ENCODE measurements at regions not wholly inside any gene's neighbourhood (a gene's known extent, or its start where the extent isn't known, plus 50 kb on each side); places are given as distances from the start of the nearest gene placed in this dataset.
"Not testable (repeated sequence)": the region's sequence is repeated elsewhere in the genome, so short reads cannot be mapped to it uniquely, and the experiment has no call there.

DNA sequence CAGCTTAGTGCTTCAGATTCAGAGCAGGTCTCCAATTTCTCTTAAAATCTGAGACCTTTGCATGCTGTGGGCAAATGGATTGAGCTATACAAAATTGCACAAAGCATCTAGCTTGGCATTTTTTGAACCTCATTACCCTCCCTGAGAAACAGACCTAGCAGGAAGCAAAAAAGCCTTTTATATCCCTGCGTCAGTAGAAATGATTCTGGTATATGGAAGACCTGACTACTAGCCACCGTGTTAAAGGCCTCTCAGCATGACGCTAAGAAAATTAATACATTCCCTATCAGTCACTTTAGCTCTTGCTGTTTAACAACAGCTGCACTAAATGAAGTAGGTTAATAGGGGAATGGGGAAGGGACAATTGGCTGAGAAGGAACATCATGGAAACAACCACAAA, 110.7 kb upstream of the SMLR1 start:
- DNase-seq (ENCODE audit: low read depth) = no peak

DNA sequence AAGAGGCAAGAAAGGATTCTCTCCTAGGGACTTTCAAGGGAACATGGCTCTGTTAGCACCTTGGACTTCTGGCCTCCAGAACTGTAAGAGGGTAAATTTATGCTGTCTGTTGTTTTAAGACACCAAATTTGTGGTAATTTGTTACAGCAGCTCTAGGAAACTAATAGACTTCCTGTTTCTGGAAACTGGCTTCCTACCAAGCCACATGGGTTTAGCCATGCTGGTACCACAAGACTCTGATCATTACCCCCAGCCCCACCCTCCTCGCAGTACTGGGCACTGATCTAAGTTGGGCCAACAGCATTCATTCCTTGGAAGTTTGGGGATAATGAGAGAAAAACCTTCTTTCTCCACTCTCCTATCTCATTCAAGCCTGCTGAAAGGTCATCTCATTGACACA, 109.5 kb upstream of the SMLR1 start:
- no peak for DNase-seq (ENCODE audit: low read depth)

DNA sequence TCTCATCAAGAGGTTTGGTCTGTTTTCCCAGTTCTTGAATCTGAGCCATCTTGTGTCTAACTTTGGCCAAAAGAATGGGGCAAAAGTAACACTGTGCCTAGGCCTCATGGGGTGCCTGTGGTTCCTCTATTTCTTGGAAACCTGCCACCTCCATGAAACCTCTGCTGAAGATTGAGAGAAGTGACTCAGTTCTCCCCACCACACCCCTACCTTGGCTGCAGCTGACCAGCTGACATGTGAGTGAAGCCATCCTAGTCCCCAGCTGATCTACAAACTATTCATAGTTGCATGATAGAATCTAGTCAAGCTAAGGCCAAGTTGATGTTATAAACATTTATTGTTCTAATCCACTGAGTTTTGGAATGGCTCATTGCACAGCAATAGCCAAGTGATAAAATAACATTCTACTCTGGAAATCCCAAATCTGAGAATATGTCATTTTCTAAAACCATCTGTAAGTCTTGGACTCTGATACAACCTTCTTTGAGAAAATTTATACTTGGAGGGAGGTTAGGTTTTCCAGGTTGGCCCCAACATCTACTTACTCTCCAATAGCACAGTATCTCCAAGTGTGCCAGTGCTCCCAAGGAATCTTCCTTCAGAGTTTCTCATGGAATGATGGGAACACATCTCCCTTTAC, 107.0 kb upstream of the SMLR1 start:
- DNase-seq (ENCODE audit: low read depth) = no peak

DNA sequence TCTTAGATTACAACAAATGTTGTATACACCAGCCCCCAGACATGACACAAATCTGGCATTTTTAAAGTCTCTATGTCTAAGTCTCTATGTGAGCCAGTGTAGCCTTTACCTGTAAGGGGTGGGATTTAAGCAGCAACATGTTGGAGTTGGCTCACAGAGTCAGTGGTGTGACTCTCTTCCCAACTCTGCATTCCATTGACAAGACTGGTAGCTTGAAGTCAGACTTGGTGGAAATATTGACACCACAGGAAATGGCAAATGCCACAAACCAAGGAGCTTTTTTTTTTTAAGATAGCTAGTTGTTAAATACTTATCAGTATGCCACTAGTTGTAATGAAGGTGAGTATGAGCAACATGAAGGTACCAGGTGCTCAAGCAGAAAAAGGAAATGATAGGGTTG, 103.1 kb upstream of the SMLR1 start:
- no peak for DNase-seq (ENCODE audit: low read depth)

DNA sequence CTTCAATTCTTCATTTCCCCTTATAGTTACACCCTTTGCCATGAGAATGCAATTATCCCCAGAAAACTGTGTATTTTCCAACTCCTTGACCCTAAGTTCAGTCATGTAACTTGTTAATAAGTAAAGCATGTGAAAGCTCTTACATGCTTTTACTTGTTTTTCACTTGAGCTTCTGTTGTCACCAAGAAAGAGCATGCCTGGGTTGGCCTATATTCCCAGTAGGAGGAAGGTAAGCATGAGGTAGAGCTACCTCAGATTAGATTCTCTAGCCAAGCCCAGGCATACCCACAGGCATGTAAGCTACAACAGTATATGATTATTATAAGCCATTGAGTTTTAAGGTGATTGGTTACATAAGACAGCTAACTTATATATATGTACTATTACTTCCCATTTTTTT, 101.7 kb upstream of the SMLR1 start:
- no peak for DNase-seq (ENCODE audit: low read depth)

DNA sequence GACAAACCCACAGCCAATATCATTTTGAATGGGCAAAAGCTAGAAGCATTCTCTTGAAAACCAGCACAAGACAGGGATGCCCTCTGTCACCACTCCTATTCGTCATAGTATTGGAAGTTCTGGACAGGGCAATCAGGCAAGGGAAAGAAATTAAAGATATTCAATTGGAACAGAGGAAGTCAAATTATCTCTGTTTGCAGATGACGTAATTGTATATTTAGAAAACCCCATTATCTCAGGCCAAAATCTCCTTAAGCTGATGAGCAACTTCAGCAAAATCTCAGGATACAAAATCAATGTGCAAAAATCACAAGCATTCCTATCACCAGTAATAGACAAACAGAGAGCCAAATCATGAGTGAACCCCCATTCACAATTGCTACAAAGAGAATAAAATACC, 99.1 kb upstream of the SMLR1 start:
- DNase-seq (ENCODE audit: low read depth) = not testable (repeated sequence)

DNA sequence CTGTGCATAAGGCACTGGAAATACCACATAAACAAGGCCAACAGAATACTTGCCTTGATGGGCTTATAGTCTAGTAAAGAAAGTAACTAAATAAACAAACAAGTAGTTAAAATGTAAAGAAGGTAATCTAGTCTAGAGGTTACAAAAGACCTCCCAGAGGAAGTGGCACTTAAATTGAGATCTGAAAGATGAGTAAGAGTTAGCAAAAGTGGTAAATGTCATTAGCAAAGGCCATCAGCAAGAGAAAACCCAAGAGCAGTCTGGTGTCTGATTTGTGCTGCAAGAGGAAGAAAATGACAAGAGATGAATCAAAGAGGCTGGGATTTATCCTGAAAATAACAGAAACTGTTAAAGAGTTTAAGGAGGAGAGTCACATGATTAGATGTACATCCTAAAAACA, 96.6 kb upstream of the SMLR1 start:
- no peak for DNase-seq (ENCODE audit: low read depth)

DNA sequence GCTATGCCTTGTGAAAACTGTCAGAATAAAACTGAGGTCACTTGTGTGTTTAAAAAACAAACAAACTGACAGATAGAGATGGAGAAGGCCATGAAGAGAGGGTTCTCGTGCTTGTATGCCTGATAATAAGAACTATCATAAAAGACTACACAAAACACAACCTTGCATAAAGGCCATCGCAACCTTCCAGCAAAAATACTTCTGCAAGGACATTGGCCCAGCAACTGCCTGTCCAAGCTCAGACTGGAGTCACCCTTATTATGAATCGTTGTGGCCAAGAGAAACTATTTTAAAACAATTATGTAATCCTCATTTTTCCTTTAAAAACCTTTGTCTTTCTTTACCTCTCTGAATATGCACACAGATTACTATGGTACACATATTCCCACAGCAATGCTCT, 93.0 kb upstream of the SMLR1 start:
- DNase-seq (ENCODE audit: low read depth) = no peak

DNA sequence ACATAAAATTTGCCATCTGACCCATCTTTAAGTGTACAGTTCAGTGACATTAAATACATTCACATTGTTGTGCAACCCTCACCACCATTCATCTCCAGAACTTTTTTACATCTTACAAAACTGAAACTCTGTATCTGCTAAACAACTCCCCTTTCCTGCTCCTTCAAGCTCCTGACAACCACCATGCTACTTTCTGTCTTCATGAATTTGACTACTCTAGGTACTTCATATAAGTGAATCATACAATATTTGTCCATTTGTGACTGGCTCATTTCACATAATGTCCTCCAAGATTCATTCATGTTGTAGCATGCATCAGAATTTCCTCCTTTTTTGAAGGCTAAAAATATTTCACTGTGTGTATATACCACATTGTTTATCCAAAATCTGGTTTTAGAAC, 86.9 kb upstream of the SMLR1 start:
- no peak for DNase-seq (ENCODE audit: low read depth)

DNA sequence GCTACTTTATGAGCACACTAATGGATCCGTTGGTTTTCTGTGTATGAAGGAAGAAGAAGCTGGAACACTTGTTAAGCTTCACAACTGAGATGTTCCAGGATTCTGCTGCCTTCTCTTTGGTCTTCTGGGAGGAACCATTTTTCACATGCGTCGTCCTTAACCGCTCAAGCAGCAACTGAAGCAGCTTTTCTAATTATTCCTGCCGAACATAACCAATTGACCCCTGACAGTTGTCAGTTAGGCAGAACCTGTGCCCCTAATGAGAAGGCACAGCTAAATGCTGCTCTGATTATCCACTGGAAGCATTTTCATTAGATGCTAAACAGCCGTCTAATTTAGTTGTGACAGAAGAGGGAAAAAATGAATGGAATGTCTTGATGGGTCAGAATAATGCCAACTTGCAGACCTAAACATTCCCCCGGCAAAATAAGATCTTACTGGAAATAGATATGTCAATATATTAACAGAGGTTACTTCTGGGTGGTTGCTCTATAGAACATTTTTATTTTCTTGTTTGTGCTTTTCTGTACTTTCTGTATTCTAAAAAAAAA, 85.0 kb upstream of the SMLR1 start:
- no peak for DNase-seq (ENCODE audit: low read depth)

DNA sequence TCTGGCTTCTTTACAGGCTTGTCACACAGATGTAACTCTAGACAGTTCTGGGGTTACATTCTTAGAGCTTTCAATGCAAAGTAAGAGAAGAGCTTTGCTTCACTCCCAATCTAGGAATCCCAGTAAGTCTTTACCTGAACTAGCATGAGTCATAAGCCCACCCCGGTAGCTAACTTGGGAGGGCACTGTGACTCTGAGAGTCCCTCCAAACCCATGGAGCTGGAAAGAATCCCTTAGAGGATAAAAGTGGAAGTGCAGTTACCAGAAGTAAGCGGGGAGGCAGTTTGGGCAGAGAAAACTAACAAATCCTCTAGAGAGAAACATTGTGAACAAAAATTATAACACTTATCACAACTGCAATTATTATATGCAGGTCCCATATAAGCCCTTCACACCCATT, 84.0 kb upstream of the SMLR1 start:
- no peak for DNase-seq (ENCODE audit: low read depth)

DNA sequence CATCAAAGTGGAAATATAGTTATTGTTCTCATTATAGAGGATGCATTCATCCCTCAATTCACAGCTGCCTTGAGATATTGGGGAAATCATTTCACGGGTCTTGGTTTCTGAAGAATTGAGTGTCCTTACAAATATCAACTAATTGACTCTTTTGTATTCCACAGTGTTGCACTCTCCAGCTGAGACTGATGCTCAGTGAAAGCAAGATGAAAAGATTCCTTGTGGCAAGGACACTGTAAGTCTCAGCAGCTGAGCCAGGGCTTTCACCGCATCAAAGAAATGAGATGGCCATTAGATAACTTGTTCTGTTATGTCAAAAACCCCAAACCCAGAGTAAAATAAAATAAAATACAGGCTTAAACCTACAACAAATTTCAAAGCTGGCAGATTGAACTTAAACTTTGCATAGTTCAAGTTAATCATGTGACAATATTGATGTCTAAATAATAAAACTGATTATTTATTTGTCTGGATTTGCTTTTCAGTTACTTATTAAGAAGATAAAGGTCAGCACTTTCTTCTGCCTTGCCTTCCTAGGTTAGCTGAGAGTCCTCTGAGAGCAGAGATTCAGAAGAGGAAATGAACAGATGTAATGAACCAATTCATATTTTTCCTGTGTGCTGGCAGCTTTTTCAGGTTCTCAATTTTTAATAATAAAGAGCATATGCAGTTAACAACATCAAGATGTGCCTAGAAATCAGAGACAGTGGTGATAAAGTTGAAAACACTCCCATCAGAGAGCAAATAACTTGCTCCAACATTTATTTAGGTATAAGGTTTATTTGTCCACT, 82.4 kb upstream of the SMLR1 start:
- no peak for DNase-seq (ENCODE audit: low read depth)

DNA sequence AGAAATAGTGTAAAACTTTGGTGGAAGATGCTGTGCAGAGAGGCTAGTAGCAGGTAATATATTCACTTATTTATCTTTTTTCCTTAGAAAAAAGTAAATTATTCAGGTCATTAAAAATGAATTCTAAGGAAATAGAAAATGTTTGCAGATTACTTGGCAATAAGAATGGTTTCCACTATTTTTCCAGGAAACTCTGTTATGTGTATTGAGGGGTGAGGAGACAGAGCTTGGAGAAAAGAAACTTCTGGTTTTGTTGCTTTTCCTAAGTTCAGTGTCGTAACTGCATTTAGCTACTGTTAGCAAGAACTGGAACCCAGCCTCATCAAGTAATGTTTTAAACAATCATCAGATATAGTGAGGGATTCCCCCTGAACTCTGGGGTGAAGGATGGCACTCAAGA, 79.2 kb upstream of the SMLR1 start:
- DNase-seq (ENCODE audit: low read depth) = no peak

DNA sequence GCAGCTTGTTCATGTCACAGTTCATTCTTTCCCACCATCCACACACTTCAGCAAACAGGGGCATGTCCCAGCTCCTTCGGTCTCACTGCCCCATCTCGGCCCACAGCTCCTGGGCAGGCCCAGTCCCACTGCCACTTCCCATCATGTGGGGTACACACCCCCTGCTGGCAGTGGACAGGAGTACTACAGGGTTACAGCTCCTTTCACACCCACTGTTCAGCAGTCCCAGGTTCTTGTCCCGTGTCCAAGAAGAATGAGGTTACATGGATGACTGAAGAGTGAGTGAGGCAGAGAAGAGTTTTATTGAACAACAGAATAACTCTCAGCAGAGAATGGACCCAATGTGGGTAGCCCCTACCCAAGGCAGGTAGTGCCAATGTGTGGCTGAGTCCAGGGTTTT, 77.8 kb upstream of the SMLR1 start:
- no peak for DNase-seq (ENCODE audit: low read depth)

DNA sequence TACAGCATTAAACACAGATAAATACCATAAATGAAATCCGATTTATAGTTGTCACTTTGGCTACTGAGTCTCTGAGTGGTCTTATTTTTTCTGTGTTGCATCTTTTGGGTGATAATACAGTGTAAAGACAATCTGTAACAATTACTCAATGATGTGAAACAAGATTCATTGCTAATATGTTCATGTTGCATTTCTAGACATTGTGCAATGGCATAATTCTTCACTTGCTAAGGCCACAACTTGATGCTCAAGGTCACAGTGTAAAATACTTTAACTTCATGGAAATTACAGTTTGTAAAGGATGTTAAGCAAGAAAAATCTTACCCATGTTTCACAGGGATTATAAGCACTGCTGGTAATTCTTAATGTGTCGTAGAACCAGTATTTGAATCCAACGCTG, 74.9 kb upstream of the SMLR1 start:
- DNase-seq (ENCODE audit: low read depth) = no peak

DNA sequence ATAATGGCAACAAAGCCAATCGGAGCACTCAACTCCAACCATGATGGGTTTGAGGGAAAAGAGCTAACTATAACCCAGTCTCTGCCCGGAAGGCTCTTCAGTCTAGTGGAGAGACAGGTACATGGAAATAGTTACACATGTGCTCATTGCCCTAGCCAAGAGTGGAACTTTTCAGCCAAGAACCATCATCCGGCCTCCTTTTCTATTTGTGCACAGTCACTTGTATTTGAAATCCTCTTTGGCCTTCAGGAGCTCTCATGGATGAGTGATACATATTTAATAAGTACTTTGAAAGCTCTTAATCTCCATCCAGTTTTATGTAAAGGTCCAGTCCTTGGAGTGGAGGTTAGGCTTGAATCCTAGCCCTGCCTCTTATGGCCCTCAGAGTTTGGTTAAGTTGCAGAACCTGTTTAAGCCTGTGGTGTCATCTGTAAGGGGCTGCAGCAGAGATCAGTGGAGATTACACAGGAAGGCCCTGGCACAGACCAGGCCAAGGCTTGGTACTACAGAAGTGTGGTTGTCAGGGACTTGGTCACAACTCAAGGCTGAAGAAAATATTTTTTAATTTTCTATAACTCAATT, 72.3 kb upstream of the SMLR1 start:
- no peak for DNase-seq (ENCODE audit: low read depth)

DNA sequence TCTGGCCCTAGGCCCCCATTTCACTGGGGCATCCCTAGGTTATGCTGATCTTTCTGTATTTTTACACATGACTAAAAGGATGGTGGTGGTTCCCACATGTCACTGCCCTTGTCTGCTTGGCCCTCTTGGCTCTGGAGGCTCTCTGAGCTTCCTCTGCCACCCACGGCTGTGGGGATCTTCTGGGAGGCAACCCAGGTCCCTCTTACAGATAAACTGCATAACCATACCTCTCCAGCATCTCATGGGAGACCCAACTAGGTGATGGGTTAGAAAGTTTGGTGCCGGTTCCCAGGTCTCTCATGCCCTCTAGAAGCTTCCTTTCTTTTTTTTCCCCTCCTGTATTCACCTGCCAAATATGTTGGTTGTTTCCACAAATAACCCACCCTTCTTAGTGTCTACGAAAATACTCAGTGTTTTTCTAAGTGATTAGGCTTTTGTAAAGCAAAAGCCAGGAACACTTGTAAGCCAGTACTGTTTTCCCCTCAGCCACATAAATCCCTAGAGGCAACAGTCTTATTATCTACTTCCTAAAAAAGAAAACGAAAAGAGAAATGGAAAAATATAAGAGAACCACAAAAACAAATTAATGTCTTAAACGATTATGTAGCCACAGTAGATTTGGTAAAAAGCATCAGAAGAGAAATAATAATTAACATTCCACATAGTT, 71.7 kb upstream of the SMLR1 start:
- no peak for DNase-seq (ENCODE audit: low read depth)

DNA sequence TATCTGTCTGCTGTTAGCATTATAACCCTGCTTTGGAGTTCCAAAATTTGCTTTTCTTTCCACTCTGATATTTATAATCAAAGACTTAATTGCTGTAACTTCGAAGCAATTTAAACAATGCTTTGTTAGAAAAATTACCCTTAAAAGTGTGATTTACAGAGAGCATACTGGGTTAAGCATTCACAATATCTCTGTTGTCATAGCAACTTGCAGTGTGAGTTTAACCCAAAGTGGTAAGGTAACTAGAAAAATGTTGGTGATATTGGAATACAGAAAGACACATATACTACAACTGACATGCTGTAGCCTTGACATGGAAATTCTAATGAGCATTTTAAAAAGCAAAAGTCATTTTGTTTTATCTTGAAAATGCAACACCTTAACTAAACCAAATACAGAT, 70.4 kb upstream of the SMLR1 start:
- DNase-seq (ENCODE audit: low read depth) = no peak

DNA sequence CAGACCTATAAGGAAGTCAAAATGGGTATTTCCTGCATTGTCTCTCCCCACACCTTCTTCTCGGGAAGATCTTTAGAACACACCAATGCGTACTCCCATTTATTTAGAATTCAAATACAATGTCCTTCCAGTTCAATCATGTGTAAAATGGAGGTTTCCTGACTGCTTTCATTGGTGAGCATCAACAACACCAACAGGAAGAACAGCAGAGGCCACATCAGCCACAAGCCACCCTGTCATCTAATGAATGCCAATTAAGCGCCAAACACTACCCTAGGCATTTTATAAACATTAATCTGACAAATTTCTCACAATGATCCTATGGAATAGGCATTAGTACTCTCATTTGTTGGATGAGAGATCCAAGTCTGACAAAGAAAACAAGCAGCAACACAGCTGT, 68.4 kb upstream of the SMLR1 start:
- DNase-seq (ENCODE audit: low read depth) = no peak

DNA sequence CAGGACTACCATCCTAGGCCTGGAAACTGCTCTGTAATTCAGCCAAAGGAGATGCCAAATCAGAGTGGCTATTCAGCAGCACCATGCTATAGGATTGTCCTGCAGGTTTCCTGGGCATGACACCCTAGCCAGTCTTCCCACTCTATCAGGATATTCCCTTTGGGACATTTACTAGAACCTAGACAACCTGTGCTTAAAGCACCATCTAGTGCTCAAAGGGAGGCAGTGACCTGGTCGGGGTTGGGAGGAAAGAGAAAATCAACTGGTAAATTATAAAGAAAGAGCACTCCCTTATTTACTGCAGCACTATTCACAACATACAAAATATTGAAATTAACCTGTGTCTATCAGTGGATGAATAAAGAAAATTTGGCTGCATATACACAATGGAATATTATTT, 67.2 kb upstream of the SMLR1 start:
- no peak for DNase-seq (ENCODE audit: low read depth)

DNA sequence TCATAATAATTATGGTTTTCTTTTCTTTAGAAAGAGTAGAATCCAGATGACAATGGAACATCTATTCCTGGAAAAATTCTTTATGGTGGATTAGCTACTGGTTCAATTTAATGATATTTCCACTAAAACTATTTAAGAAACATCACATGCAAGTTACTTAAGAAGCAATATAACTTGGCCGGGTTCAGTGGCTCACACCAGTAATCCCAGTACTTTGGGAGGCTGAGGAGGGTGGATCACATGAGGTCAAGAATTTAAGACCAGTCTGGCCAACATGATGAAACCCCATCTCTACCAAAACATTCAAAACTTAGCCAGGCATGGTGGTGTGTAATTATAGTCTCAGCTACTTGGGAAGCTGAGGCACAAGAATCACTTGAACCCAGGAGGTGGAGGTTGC, 65.9 kb upstream of the SMLR1 start:
- no peak for DNase-seq (ENCODE audit: low read depth)

DNA sequence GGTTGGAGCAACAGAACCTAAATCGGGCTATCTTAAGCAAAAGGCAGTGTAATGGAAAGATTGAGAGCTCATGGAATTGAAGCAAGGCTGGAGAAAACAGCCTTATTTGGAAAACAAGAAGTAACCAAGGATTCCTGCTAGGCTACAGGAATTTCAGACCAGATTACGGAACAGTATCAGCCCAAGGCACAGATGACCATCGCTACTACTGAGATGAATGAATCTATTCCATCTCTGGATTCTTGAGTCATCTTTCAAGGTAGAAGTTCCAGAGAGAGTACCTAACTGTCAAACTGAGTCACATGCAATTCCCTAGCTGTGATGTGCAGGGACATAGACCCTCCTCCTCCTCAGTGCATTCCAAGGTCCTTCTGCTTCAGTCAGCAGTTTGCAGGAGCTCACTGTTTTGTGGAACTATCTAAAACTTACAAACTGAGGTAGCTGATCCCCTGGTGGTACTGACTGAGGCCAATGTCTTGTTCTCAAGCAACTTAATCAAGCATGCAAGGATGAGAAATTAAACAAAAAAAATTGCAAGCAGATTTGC, 62.0 kb upstream of the SMLR1 start:
- DNase-seq (ENCODE audit: low read depth) = no peak

Measured in activated T-cell treated with anti-CD3 and anti-CD28 coated beads for 48 hours (primary cell).